T-helper 17 cell (primary cell): ENCODE measurements at regions not wholly inside any gene's neighbourhood (a gene's known extent, or its start where the extent isn't known, plus 50 kb on each side); places are given as distances from the start of the nearest gene placed in this dataset.

Experiments
- ATAC-seq: fragments of 150-1000 bp; cut with Tn5 transposase; 2 replicates; pipeline ENCODE4 v1.10.0; 2021; ENCODE audit warnings: mild to moderate bottlenecking, moderate library complexity
- DNase-seq, 3 donors: peaks; one replicate each; pipeline versions ENCODE4 v3.0.0 to v3.0.0-alpha.2; 2020 to 2021
- H3K9me3 ChIP-seq: one replicate; pipeline ENCODE4 v1.7.0; 2013; ENCODE audit warnings: low read length, mild to moderate bottlenecking; ENCODE audit not compliant: control insufficient read depth, poor library complexity, severe bottlenecking
- H3K27ac Mint-ChIP-seq: one replicate; pipeline ENCODE4 v1.8.0; 2022; ENCODE audit warnings: mild to moderate bottlenecking, moderate library complexity, mixed read lengths
- H3K27me3 Mint-ChIP-seq: one replicate; pipeline ENCODE4 v1.8.0; 2022; ENCODE audit warnings: mixed read lengths
- H3K36me3 Mint-ChIP-seq: one replicate; pipeline ENCODE4 v1.8.0; 2022; ENCODE audit warnings: low read depth, mixed read lengths
- H3K4me1 Mint-ChIP-seq: one replicate; pipeline ENCODE4 v1.8.0; 2022; ENCODE audit warnings: mild to moderate bottlenecking, mixed read lengths
- H3K4me3 Mint-ChIP-seq: one replicate; pipeline ENCODE4 v1.8.0; 2022; ENCODE audit warnings: mild to moderate bottlenecking, moderate library complexity, mixed read lengths

GRCh38 chr10:31739146-31739545, 189.5 kb downstream of the ARHGAP12 start:
- no peak overlapping the region for H3K27ac Mint-ChIP-seq
- H3K27me3 Mint-ChIP-seq = no peaks in the 10 kb centered on the region
- no peak for ATAC-seq
- no peaks in the 10 kb centered on the region for H3K9me3 ChIP-seq
- no peak overlapping the region for H3K4me3 Mint-ChIP-seq
- DNase-seq = no peak
- H3K4me1 Mint-ChIP-seq = no peaks in the 10 kb centered on the region
- H3K36me3 Mint-ChIP-seq = peaks cover 3% of the 10 kb centered on the region

GRCh38 chr10:31731711-31732110, 196.9 kb downstream of the ARHGAP12 start:
- Mint-ChIP-seq H3K4me1 (no peaks in the 10 kb centered on the region), H3K27me3 (peaks cover 26% of the 10 kb centered on the region), H3K27ac (no peak overlapping the region), H3K4me3 (no peak overlapping the region), H3K36me3 (peaks cover 3% of the 10 kb centered on the region)
- ATAC-seq = no peak
- no peaks in the 10 kb centered on the region for H3K9me3 ChIP-seq
- DNase-seq = no peak

DNA sequence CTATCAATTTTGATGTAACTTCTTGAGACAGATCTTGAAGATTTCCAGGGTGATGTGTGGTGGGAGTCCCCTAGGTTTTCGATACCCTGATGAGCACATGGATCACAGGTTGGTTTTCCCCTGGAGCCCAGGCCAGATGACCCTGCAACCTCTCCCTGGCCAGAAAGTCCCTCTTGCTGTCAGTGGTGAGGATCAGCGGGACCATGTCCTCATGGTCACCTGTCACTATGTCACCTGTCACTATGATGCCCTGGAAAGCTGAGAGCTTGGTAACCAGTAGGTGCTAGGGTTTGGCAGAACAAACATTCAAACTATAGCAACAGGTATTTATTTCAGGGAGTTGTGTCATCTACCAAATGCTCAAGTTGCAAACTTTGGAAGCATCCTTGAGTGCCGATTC, 197.9 kb downstream of the ARHGAP12 start:
- DNase-seq (no peak), ATAC-seq (no peak)
- no peaks in the 10 kb centered on the region for H3K9me3 ChIP-seq
- H3K4me1 Mint-ChIP-seq = no peaks in the 10 kb centered on the region
- peaks cover 3% of the 10 kb centered on the region for H3K36me3 Mint-ChIP-seq
- peaks cover 31% of the 10 kb centered on the region for H3K27me3 Mint-ChIP-seq
- no peak overlapping the region for H3K4me3 Mint-ChIP-seq
- no peak overlapping the region for H3K27ac Mint-ChIP-seq

DNA sequence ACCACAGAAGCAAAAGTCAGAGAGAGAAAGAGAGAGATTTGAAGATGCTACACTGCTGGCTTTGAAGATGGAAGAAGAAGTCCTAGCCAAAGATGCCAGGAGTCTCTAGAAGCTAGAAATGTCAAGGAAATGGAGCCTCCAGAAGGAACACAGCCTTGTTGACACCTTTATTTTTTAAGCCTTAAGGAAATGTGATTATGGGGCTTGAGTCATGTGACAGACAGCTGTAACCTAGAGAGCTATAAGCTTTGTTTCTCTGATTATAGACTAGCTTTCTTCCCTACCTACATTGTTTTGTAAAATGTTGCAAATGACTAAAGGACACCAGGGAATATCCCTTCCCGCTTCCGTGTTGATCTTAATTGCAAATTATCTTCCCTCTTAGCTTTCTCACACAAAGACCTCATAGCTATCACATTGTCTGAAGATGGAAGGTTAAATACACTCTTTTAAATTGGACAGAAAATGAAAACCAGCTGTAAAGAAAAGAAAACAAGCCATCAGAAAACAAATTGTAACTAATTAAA, 199.9 kb downstream of the ARHGAP12 start:
- no peak for DNase-seq

DNA sequence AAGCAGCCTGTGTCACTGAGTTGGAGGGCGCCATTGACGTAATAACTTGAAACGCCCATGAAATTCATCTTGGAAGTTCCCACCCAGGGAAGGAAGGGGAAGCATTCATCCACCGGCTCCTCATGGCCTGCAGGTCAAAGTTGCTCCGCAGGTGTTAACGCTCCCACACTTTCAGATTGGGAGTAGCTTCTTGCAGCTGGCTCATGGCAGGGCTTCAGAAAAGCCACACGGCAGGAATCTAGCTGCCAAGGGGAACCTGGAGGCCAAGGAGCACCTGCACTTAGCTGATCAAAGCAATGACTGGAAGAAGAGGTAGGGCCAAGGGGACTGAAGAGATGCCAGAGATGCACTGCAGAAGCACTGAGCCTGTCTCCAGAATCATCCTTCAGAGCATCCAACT, 203.2 kb downstream of the ARHGAP12 start:
- DNase-seq (no peak), ATAC-seq (no peak)
- Mint-ChIP-seq H3K36me3 (peaks cover 4% of the 10 kb centered on the region), H3K27ac (no peak overlapping the region), H3K4me1 (no peaks in the 10 kb centered on the region), H3K27me3 (peaks cover 51% of the 10 kb centered on the region), H3K4me3 (no peak overlapping the region)
- no peaks in the 10 kb centered on the region for H3K9me3 ChIP-seq

More for the DNA sequence above, 199.9 kb downstream of the ARHGAP12 start:
- ATAC-seq = no peak
- H3K9me3 ChIP-seq = no peaks in the 10 kb centered on the region
- H3K4me3 Mint-ChIP-seq = no peak overlapping the region
- H3K27me3 Mint-ChIP-seq = peaks cover 43% of the 10 kb centered on the region
- H3K27ac Mint-ChIP-seq = no peak overlapping the region
- H3K4me1 Mint-ChIP-seq = no peaks in the 10 kb centered on the region
- peaks cover 4% of the 10 kb centered on the region for H3K36me3 Mint-ChIP-seq

- no peaks in the 10 kb centered on the region for H3K4me1 Mint-ChIP-seq
- no peak overlapping the region for H3K4me3 Mint-ChIP-seq
- DNase-seq = no peak
- ATAC-seq = no peak
- H3K27ac Mint-ChIP-seq = no peak overlapping the region
- no peaks in the 10 kb centered on the region for H3K9me3 ChIP-seq
- H3K27me3 Mint-ChIP-seq = peaks cover 55% of the 10 kb centered on the region
- peaks cover 4% of the 10 kb centered on the region for H3K36me3 Mint-ChIP-seq
These were observed 204.3 kb downstream of the ARHGAP12 start for GRCh38 chr10:31724296-31724695.

GRCh38 chr10:31723106-31723750, 205.4 kb downstream of the ARHGAP12 start:
- H3K9me3 ChIP-seq = no peaks in the 10 kb centered on the region
- Mint-ChIP-seq H3K27ac (no peak overlapping the region), H3K36me3 (peaks cover 4% of the 10 kb centered on the region), H3K27me3 (peaks cover 57% of the 10 kb centered on the region), H3K4me3 (no peak overlapping the region), H3K4me1 (no peaks in the 10 kb centered on the region)
- DNase-seq (no peak), ATAC-seq (no peak)

DNA sequence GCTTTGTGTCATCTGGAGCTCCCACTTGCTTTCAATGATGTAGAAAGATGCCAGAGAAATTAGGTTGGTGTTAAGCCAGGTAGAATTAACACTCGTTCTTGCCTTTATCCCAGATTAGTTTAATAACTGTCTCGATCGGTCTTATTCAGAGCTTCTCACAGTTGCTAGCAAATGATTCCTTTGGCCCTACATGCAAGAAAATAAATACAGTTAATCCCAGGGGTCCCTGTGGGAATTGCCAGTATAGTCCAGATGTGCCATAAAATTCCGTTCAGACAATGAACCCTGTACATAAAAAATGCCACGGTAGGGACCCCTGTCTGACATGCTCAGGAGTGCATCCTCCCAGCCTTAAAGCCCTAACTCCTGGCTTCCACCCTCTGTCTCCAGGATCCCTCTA, 207.5 kb downstream of the ARHGAP12 start:
- no peak for ATAC-seq
- no peaks in the 10 kb centered on the region for H3K9me3 ChIP-seq
- no peak for DNase-seq
- Mint-ChIP-seq H3K27me3 (peaks cover 48% of the 10 kb centered on the region), H3K27ac (no peak overlapping the region), H3K36me3 (peaks cover 4% of the 10 kb centered on the region), H3K4me1 (no peaks in the 10 kb centered on the region), H3K4me3 (no peak overlapping the region)

- H3K9me3 ChIP-seq = no peaks in the 10 kb centered on the region
- DNase-seq = no peak
- ATAC-seq = no peak
- peaks cover 48% of the 10 kb centered on the region for H3K27me3 Mint-ChIP-seq
- H3K4me3 Mint-ChIP-seq = no peak overlapping the region
- no peaks in the 10 kb centered on the region for H3K4me1 Mint-ChIP-seq
- peaks cover 4% of the 10 kb centered on the region for H3K36me3 Mint-ChIP-seq
- H3K27ac Mint-ChIP-seq = no peak overlapping the region
These were observed 208.1 kb downstream of the ARHGAP12 start for GRCh38 chr10:31720546-31720945.

- H3K9me3 ChIP-seq = no peaks in the 10 kb centered on the region
- peaks cover 10% of the 10 kb centered on the region for H3K4me1 Mint-ChIP-seq
- H3K27ac Mint-ChIP-seq = no peak overlapping the region
- DNase-seq = no peak
- H3K27me3 Mint-ChIP-seq = no peaks in the 10 kb centered on the region
- peaks cover 2% of the 10 kb centered on the region for H3K36me3 Mint-ChIP-seq
- no peak overlapping the region for H3K4me3 Mint-ChIP-seq
- ATAC-seq = no peak
These were observed 219.2 kb downstream of the ARHGAP12 start for GRCh38 chr10:31709476-31709875.

- Mint-ChIP-seq H3K4me1 (peaks cover 10% of the 10 kb centered on the region), H3K27me3 (no peaks in the 10 kb centered on the region), H3K36me3 (peaks cover 2% of the 10 kb centered on the region), H3K4me3 (no peak overlapping the region), H3K27ac (no peak overlapping the region)
- ATAC-seq (no peak), DNase-seq (no peak)
- H3K9me3 ChIP-seq = no peaks in the 10 kb centered on the region
These were observed 219.6 kb downstream of the ARHGAP12 start for GRCh38 chr10:31709028-31709427.

DNA sequence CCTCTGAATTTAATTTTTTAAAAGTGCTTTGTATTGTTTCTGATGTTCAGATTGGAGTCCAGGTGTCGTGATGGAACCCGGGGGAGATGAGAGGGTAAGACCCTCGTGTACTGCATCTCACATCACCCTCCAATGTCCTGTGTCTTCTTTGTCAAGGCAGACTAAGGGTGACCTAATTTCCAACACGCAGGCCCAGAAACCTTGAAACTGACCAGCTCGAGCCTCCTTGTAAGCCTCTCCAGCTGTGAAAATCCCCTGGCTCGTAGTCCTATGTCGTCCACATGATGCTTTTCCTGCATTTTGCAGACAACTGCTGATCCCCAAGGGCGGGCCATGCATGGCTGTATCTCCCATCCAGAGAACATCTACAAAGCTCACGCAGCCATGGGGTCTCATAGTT, 220.2 kb downstream of the ARHGAP12 start:
- no peak for ATAC-seq
- H3K4me3 Mint-ChIP-seq = no peak overlapping the region
- no peak overlapping the region for H3K27ac Mint-ChIP-seq
- H3K4me1 Mint-ChIP-seq = peaks cover 10% of the 10 kb centered on the region
- no peak for DNase-seq
- H3K27me3 Mint-ChIP-seq = no peaks in the 10 kb centered on the region
- H3K9me3 ChIP-seq = no peaks in the 10 kb centered on the region
- H3K36me3 Mint-ChIP-seq = peaks cover 2% of the 10 kb centered on the region

DNA sequence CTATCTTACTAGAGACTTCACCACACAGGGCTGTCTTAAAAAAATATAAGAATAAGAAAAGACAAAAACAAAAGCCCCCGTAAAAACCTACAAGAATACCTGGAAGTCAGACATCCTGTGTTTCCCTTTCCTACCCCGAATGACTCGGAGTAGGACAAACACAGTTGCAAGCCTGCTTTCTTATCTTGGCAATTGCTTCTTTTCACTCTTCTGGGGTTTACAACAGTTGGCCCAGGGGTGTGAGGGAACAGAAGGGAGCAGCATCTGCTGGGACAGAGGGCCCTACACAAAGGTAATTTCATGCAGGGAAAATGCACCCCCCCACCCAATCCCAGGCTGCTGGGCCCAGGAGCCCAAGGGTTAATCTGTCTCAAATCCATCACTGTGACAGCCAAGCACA, 220.6 kb downstream of the ARHGAP12 start:
- Mint-ChIP-seq H3K27ac (peak overlapping the region; percentile 5), H3K27me3 (no peaks in the 10 kb centered on the region), H3K36me3 (peaks cover 2% of the 10 kb centered on the region), H3K4me1 (peaks cover 10% of the 10 kb centered on the region), H3K4me3 (no peak overlapping the region)
- no peak for ATAC-seq
- H3K9me3 ChIP-seq = no peaks in the 10 kb centered on the region
- DNase-seq = no peak
